ENCODE measurements at regions not wholly inside any gene's neighbourhood (a gene's known extent, or its start where the extent isn't known, plus 50 kb on each side); places are given as distances from the start of the nearest gene placed in this dataset.

GRCh38 chr10:44056967-44057805 is 327.7 kb downstream of the CXCL12 start:
- no peak for DNase-seq (ENCODE audit: low read depth in 2 of 2)

GRCh38 chr10:44056206-44056605 is 328.7 kb downstream of the CXCL12 start:
- DNase-seq (ENCODE audit: low read depth in 2 of 2), result no peak

- DNase-seq (ENCODE audit: low read depth in 2 of 2), result no peak
Measured at GRCh38 chr10:44054046-44054445, 330.9 kb downstream of the CXCL12 start.

GRCh38 chr10:44053391-44053790 is 331.5 kb downstream of the CXCL12 start:
- DNase-seq (ENCODE audit: low read depth in 2 of 2), result no peak

GRCh38 chr10:44051584-44052385 is 333.1 kb downstream of the CXCL12 start:
- DNase-seq (ENCODE audit: low read depth in 2 of 2), result no peak

GRCh38 chr10:44051091-44051490 is 333.8 kb downstream of the CXCL12 start:
- no peak for DNase-seq (ENCODE audit: low read depth in 2 of 2)

GRCh38 chr10:44049301-44050015 is 335.4 kb downstream of the CXCL12 start:
- no peak for DNase-seq (ENCODE audit: low read depth in 2 of 2)

- no peak for DNase-seq (ENCODE audit: low read depth in 2 of 2)
Measured at GRCh38 chr10:44047361-44047760, 337.5 kb downstream of the CXCL12 start.

GRCh38 chr10:44046605-44047004 is 338.3 kb downstream of the CXCL12 start:
- no peak for DNase-seq (ENCODE audit: low read depth in 2 of 2)

- no peak for DNase-seq (ENCODE audit: low read depth in 2 of 2)
Measured at GRCh38 chr10:44045020-44045419, 339.9 kb downstream of the CXCL12 start.

GRCh38 chr10:44044549-44044948 is 340.3 kb downstream of the CXCL12 start:
- DNase-seq (ENCODE audit: low read depth in 2 of 2), result no peak

- DNase-seq (ENCODE audit: low read depth in 2 of 2), result no peak
Measured at GRCh38 chr10:44043646-44044375, 341.1 kb downstream of the CXCL12 start.

- DNase-seq (ENCODE audit: low read depth in 2 of 2), result no peak
Measured at GRCh38 chr10:44042926-44043602, 341.8 kb downstream of the CXCL12 start.

- DNase-seq (ENCODE audit: low read depth in 2 of 2), result no peak
Measured at GRCh38 chr10:44042075-44042770, 342.7 kb downstream of the CXCL12 start.

- no peak for DNase-seq (ENCODE audit: low read depth in 2 of 2)
Measured at GRCh38 chr10:44039599-44039998, 345.3 kb downstream of the CXCL12 start.

GRCh38 chr10:44036425-44036824 is 348.5 kb downstream of the CXCL12 start:
- DNase-seq (ENCODE audit: low read depth in 2 of 2), result no peak

GRCh38 chr10:44035474-44036197 is 349.3 kb downstream of the CXCL12 start:
- no peak for DNase-seq (ENCODE audit: low read depth in 2 of 2)

GRCh38 chr10:44034946-44035345 is 350.0 kb downstream of the CXCL12 start:
- no peak for DNase-seq (ENCODE audit: low read depth in 2 of 2)

GRCh38 chr10:44033008-44033407 is 351.9 kb downstream of the CXCL12 start:
- no peak for DNase-seq (ENCODE audit: low read depth in 2 of 2)

- no peak for DNase-seq (ENCODE audit: low read depth in 2 of 2)
Measured at GRCh38 chr10:44032216-44032615, 352.7 kb downstream of the CXCL12 start.
